Fibroblast of villous mesenchyme (primary cell): ENCODE measurements at regions not wholly inside any gene's neighbourhood (a gene's known extent, or its start where the extent isn't known, plus 50 kb on each side); places are given as distances from the start of the nearest gene placed in this dataset.

Experiments
- DNase-seq: peaks from one replicate; pipeline ENCODE4 v3.0.0-alpha.2; 2010; ENCODE audit warnings: low read depth
- H3K4me3 ChIP-seq: 2 replicates; pipeline ENCODE4 v1.5.1; 2011; ENCODE audit warnings: low read depth, mild to moderate bottlenecking, low read length
- CTCF ChIP-seq: IDR thresholded peaks from 2 replicates; pipeline ENCODE4 v1.5.1; 2012; ENCODE audit warnings: low read depth, mild to moderate bottlenecking, low read length; ENCODE audit not compliant: insufficient read depth

GRCh38 chr10:128516180-128516579, 390.0 kb upstream of the MKI67 start:
- no peak for TF ChIP-seq CTCF
- H3K4me3 ChIP-seq: no peak overlapping the region
- DNase-seq: no peak

- DNase-seq: no peak
- no peak for TF ChIP-seq CTCF
- H3K4me3 ChIP-seq: no peak overlapping the region
Measured at GRCh38 chr10:128517167-128517566, 390.9 kb upstream of the MKI67 start.

- TF ChIP-seq CTCF: no peak
- no peak overlapping the region for H3K4me3 ChIP-seq
- DNase-seq: no peak
Measured at GRCh38 chr10:128518000-128518399, 391.8 kb upstream of the MKI67 start.

- DNase-seq: no peak
- TF ChIP-seq CTCF: no peak
- H3K4me3 ChIP-seq: no peak overlapping the region
Measured at GRCh38 chr10:128519581-128519980, 393.4 kb upstream of the MKI67 start.

GRCh38 chr10:128520211-128520815, 394.1 kb upstream of the MKI67 start:
- H3K4me3 ChIP-seq: no peak overlapping the region
- TF ChIP-seq CTCF: no peak
- DNase-seq: no peak

- H3K4me3 ChIP-seq: no peak overlapping the region
- no peak for TF ChIP-seq CTCF
- DNase-seq: no peak
Measured at GRCh38 chr10:128522551-128523308, 396.5 kb upstream of the MKI67 start.
